Caco-2 (cell line): ENCODE measurements at regions not wholly inside any gene's neighbourhood (a gene's known extent, or its start where the extent isn't known, plus 50 kb on each side); places are given as distances from the start of the nearest gene placed in this dataset.
"Not testable (repeated sequence)": the region's sequence is repeated elsewhere in the genome, so short reads cannot be mapped to it uniquely, and the experiment has no call there.

Experiments used
- BruUV-seq: library from RNA; stranded (reverse); fragments of 400-500 nt; replicated peaks from 2 replicates; lab custom pipeline; 2021; lab: Mats Ljungman, UMichigan
- CTCF ChIA-PET: fragments of 300-600 bp; sonication (Branson Sonifier 250); formaldehyde crosslinking; loops from one replicate; lab custom pipeline; 2022; ENCODE audit warnings: antibody characterized with exemption; lab: Charles Lee
- POLR2A ChIA-PET: fragments of 300-600 bp; sonication (Branson Sonifier 250); formaldehyde crosslinking; loops from one replicate; lab custom pipeline; 2022; ENCODE audit warnings: antibody characterized with exemption; lab: Charles Lee
- DNase-seq, 2 experiments: peaks; one replicate each; pipeline versions ENCODE4 v3.0.0 to v3.0.0-alpha.2; 2020 to 2022
- H3K27me3 ChIP-seq: replicated peaks from 2 replicates; pipeline ENCODE4 v1.6.0; 2011; ENCODE audit warnings: low read length; ENCODE audit not compliant: control insufficient read depth, insufficient read depth
- H3K36me3 ChIP-seq: 2 replicates; pipeline ENCODE4 v1.5.1; 2011; ENCODE audit warnings: low read length; ENCODE audit not compliant: control insufficient read depth, insufficient read depth
- H3K4me1 ChIP-seq: fragments of 250-450 bp; sonication (Bioruptor Pico); 2 replicates; pipeline ENCODE4 v1.5.1; 2020; ENCODE audit warnings: mild to moderate bottlenecking
- H3K4me3 ChIP-seq: 2 replicates; pipeline ENCODE4 v1.5.1; 2011; ENCODE audit warnings: low read depth, mild to moderate bottlenecking, control low read depth, low read length
- H3K9me3 ChIP-seq: fragments of 250-450 bp; sonication (Bioruptor Pico); 2 replicates; pipeline ENCODE4 v1.5.1; 2020; ENCODE audit warnings: mild to moderate bottlenecking, moderate library complexity
- H3K27ac Mint-ChIP-seq: one replicate; pipeline ENCODE4 v1.8.0; 2022; ENCODE audit warnings: mixed read lengths; ENCODE audit not compliant: unreplicated experiment
- H3K27me3 Mint-ChIP-seq: one replicate; pipeline ENCODE4 v1.8.0; 2022; ENCODE audit warnings: mixed read lengths; ENCODE audit not compliant: insufficient read depth, unreplicated experiment
- H3K36me3 Mint-ChIP-seq: one replicate; pipeline ENCODE4 v1.8.0; 2022; ENCODE audit warnings: mild to moderate bottlenecking, mixed read lengths; ENCODE audit not compliant: insufficient read depth, unreplicated experiment
- H3K4me1 Mint-ChIP-seq: one replicate; pipeline ENCODE4 v1.8.0; 2022; ENCODE audit warnings: low read depth, mixed read lengths; ENCODE audit not compliant: unreplicated experiment
- H3K4me3 Mint-ChIP-seq: one replicate; pipeline ENCODE4 v1.8.0; 2022; ENCODE audit warnings: mild to moderate bottlenecking, moderate library complexity, mixed read lengths; ENCODE audit not compliant: unreplicated experiment
- H3K9me3 Mint-ChIP-seq: one replicate; pipeline ENCODE4 v1.8.0; 2022; ENCODE audit warnings: mixed read lengths; ENCODE audit not compliant: unreplicated experiment
- CTCF ChIP-seq, 2 experiments: fragments of 200-600 bp in 1 of 2; IDR thresholded peaks; 1 replicate in 1 of 2; 2 replicates in 1 of 2; pipeline versions ENCODE4 v1.5.1 to v1.8.0; 2011 to 2022; ENCODE audit warnings: antibody characterized with exemption in 1 of 2, control low read depth in 1 of 2, inconsistent platforms in 1 of 2, low read depth in 1 of 2, low read length in 1 of 2, mild to moderate bottlenecking in 1 of 2, moderate library complexity in 1 of 2; ENCODE audit not compliant: insufficient read depth in 1 of 2, severe bottlenecking in 1 of 2, unreplicated experiment in 1 of 2
- intact Hi-C: fragments of 100-400 bp; cut with micrococcal nuclease; formaldehyde crosslinking; loops from one replicate; pipeline ENCODE4 v1.10.0; 2022; ENCODE audit not compliant: unreplicated experiment

DNA sequence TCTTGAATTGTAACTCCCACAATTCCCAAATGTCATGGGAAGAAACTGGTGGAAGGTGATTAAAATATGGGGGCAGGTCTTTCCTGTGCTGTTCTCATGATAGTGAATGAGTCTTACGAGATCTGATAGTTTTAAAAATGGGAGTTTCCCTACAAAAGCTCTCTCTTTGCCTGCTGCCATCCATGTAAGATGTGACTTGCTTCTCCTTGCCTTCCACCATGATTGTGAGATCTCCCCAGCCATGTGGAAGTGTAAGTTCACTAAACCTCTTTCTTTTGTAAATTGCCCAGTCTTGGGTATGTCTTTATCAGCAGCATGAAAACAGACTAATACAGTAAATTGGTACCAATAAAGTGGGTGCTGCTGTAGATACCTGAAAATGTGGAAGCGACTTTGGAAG, 245.0 kb downstream of the PTGER3 start:
- BruUV-seq, POLR2A ChIA-PET, H3K27me3 Mint-ChIP-seq, H3K27me3 ChIP-seq, H3K36me3 Mint-ChIP-seq, H3K9me3 Mint-ChIP-seq, H3K4me3 Mint-ChIP-seq, H3K4me1 Mint-ChIP-seq, H3K4me3 ChIP-seq, H3K9me3 ChIP-seq, H3K27ac Mint-ChIP-seq, intact Hi-C loops, H3K36me3 ChIP-seq, CTCF ChIA-PET, H3K4me1 ChIP-seq, DNase-seq: not testable (repeated sequence)

DNA sequence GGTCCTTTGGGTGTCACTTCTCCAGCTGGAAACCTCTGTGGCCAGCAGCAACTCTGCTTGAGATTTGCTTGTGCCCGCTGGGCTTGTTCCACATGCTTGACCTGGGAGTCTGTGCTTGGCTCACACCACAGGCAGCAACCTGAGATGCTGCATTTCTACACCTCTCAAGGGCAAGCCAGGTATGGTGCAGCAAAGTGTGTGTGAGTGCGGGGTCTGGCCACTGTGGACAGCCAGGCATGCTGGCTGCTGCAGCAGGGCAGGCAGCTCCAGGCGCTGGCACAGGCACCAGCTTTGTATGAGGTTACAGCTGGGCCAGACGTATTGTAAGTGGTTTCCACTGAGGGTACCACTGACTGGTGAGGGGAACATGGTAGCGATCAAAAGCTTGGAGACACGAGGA, 242.0 kb downstream of the PTGER3 start:
- no peaks in the 10 kb centered on the region for H3K27me3 ChIP-seq
- H3K4me3 Mint-ChIP-seq = no peak overlapping the region
- POLR2A ChIA-PET = interaction anchor here (0.5 kb wide), 1 partner anchor 756 kb away, joined by 5 read pairs; no protein-coding TSS in a partner anchor
- intact Hi-C loops = no loop called here
- no TSS peak for BruUV-seq
- CTCF ChIA-PET = no interaction called here
- no peak for TF ChIP-seq CTCF (IDR thresholded peaks at IDR 0.05; ENCODE audit: insufficient read depth in 1 of 2, low read depth in 1 of 2, low read length in 1 of 2, severe bottlenecking in 1 of 2, unreplicated experiment in 1 of 2)
- no peaks in the 10 kb centered on the region for H3K9me3 ChIP-seq
- H3K9me3 Mint-ChIP-seq = no peaks in the 10 kb centered on the region
- no peak overlapping the region for H3K27ac Mint-ChIP-seq
- no peaks in the 10 kb centered on the region for H3K27me3 Mint-ChIP-seq
- H3K36me3 Mint-ChIP-seq = no peaks in the 10 kb centered on the region
- no peaks in the 10 kb centered on the region for H3K36me3 ChIP-seq
- H3K4me3 ChIP-seq = no peak overlapping the region
- DNase-seq = no peak
- no peaks in the 10 kb centered on the region for H3K4me1 ChIP-seq
- no peaks in the 10 kb centered on the region for H3K4me1 Mint-ChIP-seq

- POLR2A ChIA-PET = no interaction called here
- CTCF ChIA-PET = no interaction called here
- no peak for DNase-seq
- H3K4me3 Mint-ChIP-seq = no peak overlapping the region
- no peaks in the 10 kb centered on the region for H3K27me3 ChIP-seq
- H3K4me1 Mint-ChIP-seq = no peaks in the 10 kb centered on the region
- intact Hi-C loops = no loop called here
- no peaks in the 10 kb centered on the region for H3K9me3 Mint-ChIP-seq
- H3K27ac Mint-ChIP-seq = no peak overlapping the region
- no peaks in the 10 kb centered on the region for H3K36me3 Mint-ChIP-seq
- TF ChIP-seq CTCF (IDR thresholded peaks at IDR 0.05; ENCODE audit: insufficient read depth in 1 of 2, low read depth in 1 of 2, low read length in 1 of 2, severe bottlenecking in 1 of 2, unreplicated experiment in 1 of 2) = no peak
- no peak overlapping the region for H3K4me3 ChIP-seq
- BruUV-seq = no TSS peak
- H3K4me1 ChIP-seq = no peaks in the 10 kb centered on the region
- H3K27me3 Mint-ChIP-seq = no peaks in the 10 kb centered on the region
- no peaks in the 10 kb centered on the region for H3K9me3 ChIP-seq
- no peaks in the 10 kb centered on the region for H3K36me3 ChIP-seq
Measured at GRCh38 chr1:70807088-70807664, 240.4 kb downstream of the PTGER3 start.

- CTCF ChIA-PET = no interaction called here
- H3K4me3 Mint-ChIP-seq = no peak overlapping the region
Measured at GRCh38 chr1:70809069-70809468, 238.5 kb downstream of the PTGER3 start.

More at GRCh38 chr1:70809069-70809468, 238.5 kb downstream of the PTGER3 start:
- no peaks in the 10 kb centered on the region for H3K27me3 Mint-ChIP-seq
- Histone ChIP-seq H3K9me3 (no peaks in the 10 kb centered on the region), H3K36me3 (no peaks in the 10 kb centered on the region), H3K4me3 (no peak overlapping the region), H3K4me1 (no peaks in the 10 kb centered on the region), H3K27me3 (no peaks in the 10 kb centered on the region)
- no peak for TF ChIP-seq CTCF (IDR thresholded peaks at IDR 0.05; ENCODE audit: insufficient read depth in 1 of 2, low read depth in 1 of 2, low read length in 1 of 2, severe bottlenecking in 1 of 2, unreplicated experiment in 1 of 2)
- no peaks in the 10 kb centered on the region for H3K36me3 Mint-ChIP-seq
- no peaks in the 10 kb centered on the region for H3K9me3 Mint-ChIP-seq
- H3K4me1 Mint-ChIP-seq = no peaks in the 10 kb centered on the region
- POLR2A ChIA-PET = no interaction called here
- no peak overlapping the region for H3K27ac Mint-ChIP-seq
- no peak for DNase-seq
- intact Hi-C loops = no loop called here
- no TSS peak for BruUV-seq
